Thyroid gland (tissue), 4 donors: ENCODE measurements at regions not wholly inside any gene's neighbourhood (a gene's known extent, or its start where the extent isn't known, plus 50 kb on each side); places are given as distances from the start of the nearest gene placed in this dataset.

ENCODE experiments used
- DNase-seq, 2 donors: peaks; one replicate each; pipeline ENCODE4 v3.0.0-alpha.2; 2019
- H3K27ac ChIP-seq, 3 donors: fragments of 200-600 bp; sonication (generic); 1 replicate in 2 of 3; 2 replicates in 1 of 3; pipeline ENCODE4 v1.5.1; 2016 to 2019; ENCODE audit warnings: mild to moderate bottlenecking in 1 of 3, moderate library complexity in 1 of 3
- H3K27me3 ChIP-seq: fragments of 200-600 bp; sonication (generic); one replicate; pipeline ENCODE4 v1.5.1; 2019
- H3K36me3 ChIP-seq, 2 donors: fragments of 200-600 bp; sonication (generic); one replicate each; pipeline ENCODE4 v1.5.1; 2016 to 2019
- H3K4me1 ChIP-seq, 2 donors: fragments of 200-600 bp; sonication (generic); one replicate each; pipeline ENCODE4 v1.5.1; 2017 to 2019
- H3K4me3 ChIP-seq, 3 donors: fragments of 200-600 bp; sonication (generic); replicated peaks in 1 of 3; 1 replicate in 2 of 3; 2 replicates in 1 of 3; pipeline ENCODE4 v1.5.1; 2016; ENCODE audit warnings: mild to moderate bottlenecking in 1 of 3
- H3K9me3 ChIP-seq: fragments of 200-600 bp; sonication (generic); one replicate; pipeline ENCODE4 v1.5.1; 2017
- CTCF ChIP-seq, 6 experiments: fragments of 200-600 bp in 3 of 6; fragments of 450-650 bp in 3 of 6; sonication (generic) in 3 of 6; IDR thresholded peaks; one replicate each; pipeline ENCODE4 v1.5.1; 2016 to 2019; ENCODE audit warnings: antibody characterized with exemption in 6 of 6, mild to moderate bottlenecking in 2 of 6, inconsistent platforms in 1 of 6, moderate library complexity in 1 of 6
- POLR2A ChIP-seq, 2 donors: fragments of 450-650 bp; IDR thresholded peaks; one replicate each; pipeline ENCODE4 v1.6.1; 2017; ENCODE audit warnings: antibody characterized with exemption in 2 of 2, mild to moderate bottlenecking in 2 of 2, moderate library complexity in 1 of 2
- WGBS, 2 donors: methylation state at CpG; one replicate each; pipeline ENCODE4 v1.1.5; 2017; 5-methylcytosine and 5-hydroxymethylcytosine counted together
- intact Hi-C: fragments of 100-400 bp; cut with DNase I; formaldehyde crosslinking; loops from one replicate; pipeline ENCODE4 v1.15.1; 2023

GRCh38 chr12:19953734-19954133, 414.6 kb upstream of the PDE3A start:
- Histone ChIP-seq H3K4me3 (no peak overlapping the region), H3K27me3 (no peaks in the 10 kb centered on the region), H3K4me1 (no peaks in the 10 kb centered on the region), H3K27ac (no peak overlapping the region), H3K9me3 (no peaks in the 10 kb centered on the region), H3K36me3 (no peaks in the 10 kb centered on the region)
- no peak for DNase-seq
- intact Hi-C loops, result no loop called here
- WGBS, 2 donors, result 56 to 70% methylated on average over 1 of the region's 1 CpG
- TF ChIP-seq POLR2A (IDR thresholded peaks at IDR 0.05), result no peak
- TF ChIP-seq CTCF (IDR thresholded peaks at IDR 0.05), result no peak

GRCh38 chr12:19954163-19954562, 414.2 kb upstream of the PDE3A start:
- no peaks in the 10 kb centered on the region for H3K9me3 ChIP-seq

GRCh38 chr12:19957308-19958125, 410.8 kb upstream of the PDE3A start:
- H3K36me3 ChIP-seq, result no peaks in the 10 kb centered on the region
- no peak overlapping the region for H3K4me3 ChIP-seq
- no peaks in the 10 kb centered on the region for H3K27me3 ChIP-seq
- no peak for DNase-seq
- no peaks in the 10 kb centered on the region for H3K4me1 ChIP-seq
- no peak overlapping the region for H3K27ac ChIP-seq
- intact Hi-C loops, result no loop called here
- H3K9me3 ChIP-seq, result no peaks in the 10 kb centered on the region
- TF ChIP-seq CTCF (IDR thresholded peaks at IDR 0.05), result no peak
- TF ChIP-seq POLR2A (IDR thresholded peaks at IDR 0.05), result no peak
- WGBS, 2 donors, result 72 to 87% methylated on average over 6 of the region's 6 CpGs

More at GRCh38 chr12:19954163-19954562, 414.2 kb upstream of the PDE3A start:
- Histone ChIP-seq H3K4me1 (no peaks in the 10 kb centered on the region), H3K4me3 (no peak overlapping the region), H3K36me3 (no peaks in the 10 kb centered on the region), H3K27ac (no peak overlapping the region), H3K27me3 (no peaks in the 10 kb centered on the region)
- TF ChIP-seq POLR2A (IDR thresholded peaks at IDR 0.05) (no peak), CTCF (IDR thresholded peaks at IDR 0.05) (no peak)
- 89% methylated on average over 4 of the region's 4 CpGs for WGBS, 2 donors
- intact Hi-C loops, result no loop called here
- DNase-seq, result no peak

- TF ChIP-seq CTCF (IDR thresholded peaks at IDR 0.05), result no peak
- no peak for TF ChIP-seq POLR2A (IDR thresholded peaks at IDR 0.05)
- intact Hi-C loops, result no loop called here
- Histone ChIP-seq H3K27me3 (no peaks in the 10 kb centered on the region), H3K4me1 (no peaks in the 10 kb centered on the region), H3K36me3 (no peaks in the 10 kb centered on the region), H3K9me3 (no peaks in the 10 kb centered on the region), H3K4me3 (no peak overlapping the region), H3K27ac (no peak overlapping the region)
- DNase-seq, result no peak
- WGBS, 2 donors, result 96% methylated on average over 1 of the region's 1 CpG
Measured at GRCh38 chr12:19958389-19958788, 409.9 kb upstream of the PDE3A start.

GRCh38 chr12:19959353-19959752, 409.0 kb upstream of the PDE3A start:
- DNase-seq, result no peak
- TF ChIP-seq CTCF (IDR thresholded peaks at IDR 0.05) (no peak), POLR2A (IDR thresholded peaks at IDR 0.05) (no peak)
- Histone ChIP-seq H3K9me3 (no peaks in the 10 kb centered on the region), H3K36me3 (no peaks in the 10 kb centered on the region), H3K4me1 (no peaks in the 10 kb centered on the region), H3K4me3 (no peak overlapping the region), H3K27ac (no peak overlapping the region), H3K27me3 (no peaks in the 10 kb centered on the region)
- 69 to 73% methylated on average over 1 of the region's 1 CpG for WGBS, 2 donors
- intact Hi-C loops, result no loop called here
